Stomach (tissue), 4 donors: ENCODE measurements at regions not wholly inside any gene's neighbourhood (a gene's known extent, or its start where the extent isn't known, plus 50 kb on each side); places are given as distances from the start of the nearest gene placed in this dataset.

Experiments used
- EP300 ChIP-seq: sonication (generic); formaldehyde crosslinking; IDR thresholded peaks from one replicate; pipeline ENCODE4 v1.6.1; 2017; ENCODE audit warnings: antibody characterized with exemption
- POLR2A ChIP-seq, 4 donors: fragments of 450-650 bp; IDR thresholded peaks; one replicate each; pipeline ENCODE4 v1.6.1; 2016; ENCODE audit warnings: antibody characterized with exemption in 4 of 4, control low read depth in 2 of 4, mild to moderate bottlenecking in 1 of 4, moderate library complexity in 1 of 4
- TF ChIP-seq, protein P1 (sequence below), 7 experiments: fragments of 450-650 bp in 4 of 7; fragments of 200-600 bp in 3 of 7; sonication (generic) in 3 of 7; IDR thresholded peaks; one replicate each; pipeline ENCODE4 v1.5.1; 2016 to 2019; ENCODE audit warnings: antibody characterized with exemption in 7 of 7, control low read depth in 2 of 7, mild to moderate bottlenecking in 1 of 7

DNA sequence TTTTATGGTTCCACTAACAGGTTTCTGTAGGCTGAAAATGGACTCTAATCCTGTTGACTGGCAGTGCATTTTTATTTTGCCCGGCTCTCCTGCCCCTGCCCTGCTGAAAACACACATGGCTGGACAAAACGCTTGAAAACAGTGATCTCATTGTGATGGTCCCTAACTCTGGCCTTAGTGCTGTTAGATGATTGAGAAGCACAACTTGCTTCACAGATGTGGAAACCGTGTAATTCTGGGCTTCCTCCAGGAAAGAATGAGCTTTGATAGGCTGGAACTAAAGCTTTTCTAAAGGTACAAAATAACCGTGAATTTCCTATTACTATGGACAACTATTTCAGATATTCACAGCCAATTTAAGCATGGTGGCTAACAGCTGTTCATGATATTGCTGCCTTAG lies 121.4 kb downstream of the VGLL3 start:
- TF ChIP-seq, protein P1, sequence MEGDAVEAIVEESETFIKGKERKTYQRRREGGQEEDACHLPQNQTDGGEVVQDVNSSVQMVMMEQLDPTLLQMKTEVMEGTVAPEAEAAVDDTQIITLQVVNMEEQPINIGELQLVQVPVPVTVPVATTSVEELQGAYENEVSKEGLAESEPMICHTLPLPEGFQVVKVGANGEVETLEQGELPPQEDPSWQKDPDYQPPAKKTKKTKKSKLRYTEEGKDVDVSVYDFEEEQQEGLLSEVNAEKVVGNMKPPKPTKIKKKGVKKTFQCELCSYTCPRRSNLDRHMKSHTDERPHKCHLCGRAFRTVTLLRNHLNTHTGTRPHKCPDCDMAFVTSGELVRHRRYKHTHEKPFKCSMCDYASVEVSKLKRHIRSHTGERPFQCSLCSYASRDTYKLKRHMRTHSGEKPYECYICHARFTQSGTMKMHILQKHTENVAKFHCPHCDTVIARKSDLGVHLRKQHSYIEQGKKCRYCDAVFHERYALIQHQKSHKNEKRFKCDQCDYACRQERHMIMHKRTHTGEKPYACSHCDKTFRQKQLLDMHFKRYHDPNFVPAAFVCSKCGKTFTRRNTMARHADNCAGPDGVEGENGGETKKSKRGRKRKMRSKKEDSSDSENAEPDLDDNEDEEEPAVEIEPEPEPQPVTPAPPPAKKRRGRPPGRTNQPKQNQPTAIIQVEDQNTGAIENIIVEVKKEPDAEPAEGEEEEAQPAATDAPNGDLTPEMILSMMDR (IDR thresholded peaks at IDR 0.05), result no peak
- TF ChIP-seq POLR2A (IDR thresholded peaks at IDR 0.05), result no peak
- TF ChIP-seq EP300, result no peak
